ENCODE measurements at regions not wholly inside any gene's neighbourhood (a gene's known extent, or its start where the extent isn't known, plus 50 kb on each side); places are given as distances from the start of the nearest gene placed in this dataset.

DNA sequence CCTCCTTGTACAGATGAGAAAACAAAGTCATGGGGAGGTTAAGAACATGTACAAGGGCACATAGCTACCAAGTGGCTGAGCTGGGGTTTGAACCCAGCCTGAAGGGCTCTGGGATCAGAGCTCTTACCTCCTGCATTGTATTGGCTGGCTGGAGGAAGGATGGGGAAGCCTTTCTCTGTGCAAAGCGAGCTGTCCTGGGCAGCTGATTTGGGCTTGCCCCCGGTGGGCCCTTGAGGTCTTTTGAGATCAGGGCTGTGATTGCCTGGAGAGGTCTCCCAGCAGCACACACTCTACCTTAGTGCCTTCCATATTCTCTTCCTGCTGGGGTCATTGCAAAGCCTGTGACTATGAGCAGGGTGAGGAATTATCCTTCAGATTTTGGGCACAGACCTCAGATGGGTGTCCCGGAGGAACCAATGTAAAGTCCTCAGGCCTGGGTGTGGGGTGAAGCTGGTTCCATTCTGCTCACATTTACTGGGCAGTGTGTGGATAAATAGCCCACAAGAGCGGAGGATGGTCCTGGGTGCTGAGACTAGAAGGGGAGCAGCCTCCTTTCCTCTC, 53.3 kb upstream of the EPS8L3 start:
- H3K27me3 ChIP-seq (ENCODE audit: insufficient read depth, low read depth, low read length) = no peaks in the 10 kb centered on the region
- no peak overlapping the region for H3K4me3 ChIP-seq (ENCODE audit: low read length)
- H3F3A ChIP-seq (ENCODE audit: insufficient read depth, low read length, poor library complexity, severe bottlenecking) = peaks cover 10% of the 10 kb centered on the region
- peak overlapping the region; percentile 60 for H3K27ac ChIP-seq (ENCODE audit: low read length)
- no peaks in the 10 kb centered on the region for H3K9me3 ChIP-seq (ENCODE audit: low read length)
- H2AFZ ChIP-seq (ENCODE audit: low read depth, low read length) = no peak overlapping the region
- H3K36me3 ChIP-seq (ENCODE audit: insufficient read depth, low read length) = no peaks in the 10 kb centered on the region
- H3K9me2 ChIP-seq (ENCODE audit: insufficient read depth, low read length) = no peaks in the 10 kb centered on the region
- TF ChIP-seq RAD21 (conservative IDR thresholded peaks at IDR 0.05) (no peak), POLR2AphosphoS5 (IDR thresholded peaks at IDR 0.05) (no peak), MXI1 (conservative IDR thresholded peaks at IDR 0.05; ENCODE audit: poor library complexity, severe bottlenecking) (no peak), SMC3 (conservative IDR thresholded peaks at IDR 0.05; ENCODE audit: poor library complexity) (no peak), TAF1 (IDR thresholded peaks at IDR 0.05; ENCODE audit: low read depth) (no peak)
- TF ChIP-seq, protein P1, sequence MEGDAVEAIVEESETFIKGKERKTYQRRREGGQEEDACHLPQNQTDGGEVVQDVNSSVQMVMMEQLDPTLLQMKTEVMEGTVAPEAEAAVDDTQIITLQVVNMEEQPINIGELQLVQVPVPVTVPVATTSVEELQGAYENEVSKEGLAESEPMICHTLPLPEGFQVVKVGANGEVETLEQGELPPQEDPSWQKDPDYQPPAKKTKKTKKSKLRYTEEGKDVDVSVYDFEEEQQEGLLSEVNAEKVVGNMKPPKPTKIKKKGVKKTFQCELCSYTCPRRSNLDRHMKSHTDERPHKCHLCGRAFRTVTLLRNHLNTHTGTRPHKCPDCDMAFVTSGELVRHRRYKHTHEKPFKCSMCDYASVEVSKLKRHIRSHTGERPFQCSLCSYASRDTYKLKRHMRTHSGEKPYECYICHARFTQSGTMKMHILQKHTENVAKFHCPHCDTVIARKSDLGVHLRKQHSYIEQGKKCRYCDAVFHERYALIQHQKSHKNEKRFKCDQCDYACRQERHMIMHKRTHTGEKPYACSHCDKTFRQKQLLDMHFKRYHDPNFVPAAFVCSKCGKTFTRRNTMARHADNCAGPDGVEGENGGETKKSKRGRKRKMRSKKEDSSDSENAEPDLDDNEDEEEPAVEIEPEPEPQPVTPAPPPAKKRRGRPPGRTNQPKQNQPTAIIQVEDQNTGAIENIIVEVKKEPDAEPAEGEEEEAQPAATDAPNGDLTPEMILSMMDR (IDR thresholded peaks at IDR 0.05; ENCODE audit: poor library complexity, severe bottlenecking) = no peak
- TF ChIP-seq, protein P2, sequence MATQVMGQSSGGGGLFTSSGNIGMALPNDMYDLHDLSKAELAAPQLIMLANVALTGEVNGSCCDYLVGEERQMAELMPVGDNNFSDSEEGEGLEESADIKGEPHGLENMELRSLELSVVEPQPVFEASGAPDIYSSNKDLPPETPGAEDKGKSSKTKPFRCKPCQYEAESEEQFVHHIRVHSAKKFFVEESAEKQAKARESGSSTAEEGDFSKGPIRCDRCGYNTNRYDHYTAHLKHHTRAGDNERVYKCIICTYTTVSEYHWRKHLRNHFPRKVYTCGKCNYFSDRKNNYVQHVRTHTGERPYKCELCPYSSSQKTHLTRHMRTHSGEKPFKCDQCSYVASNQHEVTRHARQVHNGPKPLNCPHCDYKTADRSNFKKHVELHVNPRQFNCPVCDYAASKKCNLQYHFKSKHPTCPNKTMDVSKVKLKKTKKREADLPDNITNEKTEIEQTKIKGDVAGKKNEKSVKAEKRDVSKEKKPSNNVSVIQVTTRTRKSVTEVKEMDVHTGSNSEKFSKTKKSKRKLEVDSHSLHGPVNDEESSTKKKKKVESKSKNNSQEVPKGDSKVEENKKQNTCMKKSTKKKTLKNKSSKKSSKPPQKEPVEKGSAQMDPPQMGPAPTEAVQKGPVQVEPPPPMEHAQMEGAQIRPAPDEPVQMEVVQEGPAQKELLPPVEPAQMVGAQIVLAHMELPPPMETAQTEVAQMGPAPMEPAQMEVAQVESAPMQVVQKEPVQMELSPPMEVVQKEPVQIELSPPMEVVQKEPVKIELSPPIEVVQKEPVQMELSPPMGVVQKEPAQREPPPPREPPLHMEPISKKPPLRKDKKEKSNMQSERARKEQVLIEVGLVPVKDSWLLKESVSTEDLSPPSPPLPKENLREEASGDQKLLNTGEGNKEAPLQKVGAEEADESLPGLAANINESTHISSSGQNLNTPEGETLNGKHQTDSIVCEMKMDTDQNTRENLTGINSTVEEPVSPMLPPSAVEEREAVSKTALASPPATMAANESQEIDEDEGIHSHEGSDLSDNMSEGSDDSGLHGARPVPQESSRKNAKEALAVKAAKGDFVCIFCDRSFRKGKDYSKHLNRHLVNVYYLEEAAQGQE (IDR thresholded peaks at IDR 0.05; ENCODE audit: borderline replicate concordance) = no peak
- no peak overlapping the region for H3K4me2 ChIP-seq (ENCODE audit: low read length)
- peak overlapping the region; percentile 20 for H3K9ac ChIP-seq (ENCODE audit: low read length)
- no peaks in the 10 kb centered on the region for H3K79me2 ChIP-seq (replicated peaks; ENCODE audit: insufficient read depth, low read length)
- H4K20me1 ChIP-seq (ENCODE audit: insufficient read depth) = no peaks in the 10 kb centered on the region

DNA sequence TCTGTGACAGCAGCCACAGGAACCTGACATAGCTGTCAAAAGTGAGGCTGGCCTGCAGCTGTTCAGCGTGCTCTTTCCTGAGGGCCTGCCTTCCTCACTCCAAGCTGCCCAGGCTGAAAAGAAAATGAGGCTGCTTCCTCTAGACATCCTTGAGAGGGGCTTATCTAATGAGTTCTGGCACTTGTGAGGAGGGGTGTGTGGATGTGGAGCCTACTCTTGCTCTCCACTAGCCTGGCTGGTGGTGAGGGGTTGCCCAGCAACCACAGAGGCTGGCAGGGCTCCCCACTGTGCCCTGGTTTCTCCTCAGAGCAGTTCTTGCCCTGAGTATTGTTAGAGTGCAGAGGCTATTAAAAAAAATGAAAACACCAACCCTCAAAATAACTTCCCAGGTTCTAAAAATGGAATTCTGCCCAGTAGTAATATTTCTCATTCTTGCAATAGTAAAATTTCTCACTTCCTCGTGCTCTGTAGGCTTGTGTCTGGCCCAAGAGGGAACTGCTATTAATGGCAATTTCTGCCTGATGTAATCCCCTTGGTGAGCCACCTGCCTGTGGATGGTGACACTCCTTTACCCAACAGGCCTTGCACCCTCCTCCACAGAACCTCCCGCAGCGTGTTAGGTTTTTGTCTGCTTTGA, 52.6 kb upstream of the EPS8L3 start:
- Histone ChIP-seq H3K9ac (ENCODE audit: low read length) (peak overlapping the region; percentile 20), H3K4me3 (ENCODE audit: low read length) (peak overlapping the region; percentile 20), H3K36me3 (ENCODE audit: insufficient read depth, low read length) (no peaks in the 10 kb centered on the region), H3K79me2 (replicated peaks; ENCODE audit: insufficient read depth, low read length) (no peaks in the 10 kb centered on the region), H3K4me2 (ENCODE audit: low read length) (peak overlapping the region; percentile 25), H3K9me3 (ENCODE audit: low read length) (no peaks in the 10 kb centered on the region), H2AFZ (ENCODE audit: low read depth, low read length) (no peak overlapping the region), H3K27ac (ENCODE audit: low read length) (peak overlapping the region; percentile 60), H4K20me1 (ENCODE audit: insufficient read depth) (no peaks in the 10 kb centered on the region), H3K27me3 (ENCODE audit: insufficient read depth, low read depth, low read length) (no peaks in the 10 kb centered on the region), H3F3A (ENCODE audit: insufficient read depth, low read length, poor library complexity, severe bottlenecking) (peaks cover 10% of the 10 kb centered on the region), H3K9me2 (ENCODE audit: insufficient read depth, low read length) (no peaks in the 10 kb centered on the region)
- TF ChIP-seq, protein P1 (IDR thresholded peaks at IDR 0.05; ENCODE audit: poor library complexity, severe bottlenecking) = no peak
- TF ChIP-seq EP300 (conservative IDR thresholded peaks at IDR 0.05; ENCODE audit: poor library complexity, severe bottlenecking) (no peak), EZH2 (IDR thresholded peaks at IDR 0.05; ENCODE audit: borderline replicate concordance, insufficient read depth, low read length, poor library complexity, severe bottlenecking) (no peak), POLR2AphosphoS5 (IDR thresholded peaks at IDR 0.05) (no peak), MXI1 (conservative IDR thresholded peaks at IDR 0.05; ENCODE audit: poor library complexity, severe bottlenecking) (no peak), TAF1 (IDR thresholded peaks at IDR 0.05; ENCODE audit: low read depth) (no peak), RAD21 (conservative IDR thresholded peaks at IDR 0.05) (no peak), SMC3 (conservative IDR thresholded peaks at IDR 0.05; ENCODE audit: poor library complexity) (no peak)
- TF ChIP-seq, protein P2 (IDR thresholded peaks at IDR 0.05; ENCODE audit: borderline replicate concordance) = no peak

Measured in neural cell (in vitro differentiated cells).